DMS53 (cell line): ENCODE measurements at regions not wholly inside any gene's neighbourhood (a gene's known extent, or its start where the extent isn't known, plus 50 kb on each side); places are given as distances from the start of the nearest gene placed in this dataset.
A peak's percentile ranks its signal among the peaks of the same experiment; 100 is the strongest.
"Not testable (repeated sequence)": the region's sequence is repeated elsewhere in the genome, so short reads cannot be mapped to it uniquely, and the experiment has no call there.

Experiments used
- DNase-seq: peaks from one replicate; lab custom pipeline; 2025; lab: John Stamatoyannopoulos, UW

DNA sequence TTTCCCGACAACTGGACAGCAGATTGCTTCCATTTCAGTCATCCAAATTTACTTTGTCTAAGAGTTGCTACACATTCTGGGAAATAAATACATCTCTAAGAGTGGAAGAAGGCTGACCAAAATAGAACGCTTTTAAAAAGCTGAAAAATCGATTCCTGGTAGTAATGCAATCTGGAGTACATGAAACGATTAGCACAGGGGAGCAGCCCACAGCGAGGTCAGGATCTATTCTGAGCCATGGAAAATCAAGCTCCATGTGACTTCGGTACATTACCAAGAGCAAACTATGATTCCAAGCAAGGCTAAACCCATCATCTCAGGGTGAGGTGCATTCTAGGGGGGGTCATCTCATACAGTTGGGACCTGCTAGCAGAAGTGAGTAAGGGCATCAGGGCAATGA is 249.3 kb downstream of the BLID start:
- no peak for DNase-seq

GRCh38 chr11:121864660-121865059 is 251.4 kb downstream of the BLID start:
- DNase-seq: peak; percentile 7

- DNase-seq: no peak
Observed at GRCh38 chr11:121863126-121863525, 252.9 kb downstream of the BLID start.

DNA sequence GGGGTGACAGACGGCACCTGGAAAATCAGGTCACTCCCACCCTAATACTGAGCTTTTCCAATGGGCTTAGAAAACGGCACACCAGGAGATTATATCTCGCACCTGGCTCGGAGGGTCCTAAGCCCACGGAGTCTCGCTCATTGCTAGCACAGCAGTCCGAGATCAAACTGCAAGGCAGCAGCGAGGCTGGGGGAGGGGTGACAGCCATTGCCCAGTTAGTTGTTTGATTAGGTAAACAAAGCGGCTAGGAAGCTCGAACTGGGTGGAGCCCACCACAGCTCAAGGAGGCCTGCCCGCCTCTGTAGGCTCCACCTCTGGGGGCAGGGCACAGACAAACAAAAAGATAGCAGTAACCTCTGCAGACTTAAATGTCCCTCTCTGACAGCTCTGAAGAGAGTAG is 260.9 kb downstream of the BLID start:
- DNase-seq: not testable (repeated sequence)

- DNase-seq: peak; percentile 3
Observed at GRCh38 chr11:121844016-121844415, 272.0 kb downstream of the BLID start.

GRCh38 chr11:121842192-121842585 is 273.8 kb downstream of the BLID start:
- DNase-seq: no peak

GRCh38 chr11:121841487-121842191 is 274.4 kb downstream of the BLID start:
- no peak for DNase-seq

GRCh38 chr11:121839781-121840180 is 276.2 kb downstream of the BLID start:
- no peak for DNase-seq

GRCh38 chr11:121838571-121838970 is 277.4 kb downstream of the BLID start:
- no peak for DNase-seq

DNA sequence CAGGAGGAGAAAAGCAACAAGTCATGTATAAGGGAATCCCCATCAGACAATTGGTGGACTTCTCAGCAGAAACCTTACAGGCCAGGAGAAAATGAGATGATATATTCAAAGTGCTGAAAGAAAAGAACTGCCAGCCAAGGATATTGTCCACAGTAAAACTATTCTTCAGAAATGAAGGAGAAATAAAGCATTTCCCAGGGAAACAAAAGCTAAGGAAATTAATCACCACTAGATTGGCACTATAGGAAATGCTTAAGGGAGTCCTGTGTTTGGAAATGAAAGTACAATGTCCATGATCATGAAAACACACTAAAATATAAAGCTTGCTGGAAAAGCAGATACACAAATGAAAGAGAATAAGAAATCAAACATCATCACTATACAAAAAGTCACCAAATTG is 282.0 kb downstream of the BLID start:
- no peak for DNase-seq

DNA sequence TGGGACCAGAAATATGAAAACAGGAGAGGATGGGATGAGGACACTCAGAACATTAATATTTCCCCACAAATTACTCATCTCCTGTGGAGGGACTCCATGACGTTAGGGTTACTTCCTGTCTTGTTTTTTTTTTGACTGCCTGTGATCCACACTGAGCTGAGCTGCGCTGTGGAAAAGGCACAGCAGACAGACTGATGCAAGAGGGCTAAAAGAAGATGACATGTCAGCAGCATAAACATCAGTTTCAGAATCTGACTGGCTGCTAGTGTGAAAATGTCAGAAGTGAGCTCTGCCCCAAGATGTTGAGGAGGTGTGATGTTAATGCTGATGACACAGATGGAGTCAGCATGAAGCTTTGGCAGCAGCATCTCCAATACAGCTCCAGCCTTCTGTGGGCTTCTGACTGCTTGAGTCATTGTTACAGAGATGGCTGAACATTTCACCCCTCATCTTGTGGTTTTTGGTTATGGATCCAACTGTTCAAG is 286.8 kb downstream of the BLID start:
- DNase-seq: peak; percentile 23

GRCh38 chr11:121814962-121815361 is 301.1 kb downstream of the BLID start:
- no peak for DNase-seq

DNA sequence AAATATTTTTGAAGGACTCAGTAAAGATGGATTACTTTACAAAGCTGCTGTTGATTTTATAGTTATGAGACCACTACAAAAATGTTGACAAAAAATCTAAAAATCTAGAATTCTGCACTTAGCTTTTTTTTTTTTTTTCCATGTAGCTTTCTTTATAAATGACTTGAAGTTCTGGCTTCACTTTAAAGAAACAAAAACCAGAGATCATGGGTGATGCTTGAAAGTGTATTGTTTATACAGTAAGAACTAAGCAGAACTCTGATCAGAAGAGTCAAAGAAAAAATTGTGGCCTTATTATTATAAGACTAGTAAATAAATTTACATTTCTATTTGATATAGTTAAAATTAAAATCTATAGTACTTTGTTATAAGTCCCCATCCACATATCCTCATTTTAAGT is 301.7 kb downstream of the BLID start:
- DNase-seq: no peak

- DNase-seq: no peak
Observed at GRCh38 chr11:121810291-121810690, 305.7 kb downstream of the BLID start.

DNA sequence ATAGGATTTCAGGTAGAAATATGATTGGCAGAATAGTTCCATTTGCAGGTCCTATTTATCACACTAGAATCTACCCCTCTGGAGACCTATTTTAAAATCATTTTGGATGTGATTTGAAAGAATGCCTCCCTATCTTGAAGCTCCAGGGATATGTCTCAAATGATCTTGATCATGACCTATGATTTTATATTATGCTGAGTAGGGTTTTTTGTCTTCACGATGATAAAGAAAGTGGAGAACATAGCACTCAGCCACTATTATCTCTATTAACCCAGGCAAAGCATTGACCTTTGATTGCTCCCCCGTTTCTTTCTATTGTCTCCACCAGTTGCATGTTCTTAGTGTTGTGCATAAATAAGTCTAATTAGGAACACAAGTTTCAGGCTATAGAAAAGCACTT is 307.9 kb downstream of the BLID start:
- DNase-seq: no peak

DNA sequence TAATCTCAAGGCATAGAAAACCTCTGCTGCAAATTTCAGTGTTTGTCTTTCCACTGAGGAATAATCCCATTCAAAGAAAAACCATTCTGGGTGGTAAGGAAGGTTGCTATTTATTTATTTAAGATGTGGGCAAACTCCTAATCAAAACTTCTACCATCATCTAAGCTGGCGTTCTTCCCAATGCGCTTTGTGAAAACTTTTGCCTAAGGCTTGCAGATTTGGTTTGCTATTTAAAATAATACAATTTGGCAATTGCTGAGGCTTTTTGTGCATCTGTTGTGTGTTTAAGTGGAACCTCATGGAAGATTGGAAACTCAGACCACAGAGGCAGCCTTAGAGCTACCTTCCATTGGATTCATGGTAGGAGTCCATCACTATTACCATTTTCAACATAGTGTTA is 309.0 kb downstream of the BLID start:
- no peak for DNase-seq

GRCh38 chr11:121802542-121802941 is 313.5 kb downstream of the BLID start:
- no peak for DNase-seq

GRCh38 chr11:121801781-121802180 is 314.2 kb downstream of the BLID start:
- DNase-seq: no peak

- DNase-seq: no peak
Observed at GRCh38 chr11:121801394-121801748, 314.6 kb downstream of the BLID start.

DNA sequence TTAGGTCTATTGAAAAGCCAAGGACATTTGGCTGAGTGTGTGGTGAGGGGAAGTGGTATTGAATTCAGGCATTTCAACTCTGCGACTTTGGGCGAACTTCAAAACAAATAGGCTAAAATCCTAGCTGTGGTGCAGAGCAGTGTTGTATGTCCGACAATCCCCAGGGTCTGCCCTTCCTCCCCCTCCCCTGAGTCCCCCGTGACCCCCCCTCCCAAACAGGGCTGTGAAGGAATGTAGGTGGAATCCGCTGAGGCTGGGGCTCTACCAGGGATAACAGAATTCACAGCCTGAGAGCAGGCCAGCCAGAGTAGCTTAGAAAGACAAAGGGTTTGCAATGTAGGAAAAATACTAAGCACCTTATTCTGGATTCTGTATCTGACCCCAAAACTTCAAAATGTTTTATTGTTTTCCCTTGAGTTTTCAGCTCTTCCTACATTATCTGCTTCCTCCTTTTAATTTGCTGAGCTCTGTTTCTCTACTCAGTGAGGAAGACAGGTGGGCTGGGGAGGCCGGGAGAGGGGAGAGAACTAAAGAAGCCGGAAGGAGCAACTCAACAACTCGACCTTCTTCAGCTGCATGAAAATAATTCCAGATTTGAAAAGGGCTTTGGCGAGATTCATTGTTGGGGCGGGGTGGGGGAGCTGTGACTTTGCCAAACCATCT is 315.2 kb downstream of the BLID start:
- no peak for DNase-seq

DNA sequence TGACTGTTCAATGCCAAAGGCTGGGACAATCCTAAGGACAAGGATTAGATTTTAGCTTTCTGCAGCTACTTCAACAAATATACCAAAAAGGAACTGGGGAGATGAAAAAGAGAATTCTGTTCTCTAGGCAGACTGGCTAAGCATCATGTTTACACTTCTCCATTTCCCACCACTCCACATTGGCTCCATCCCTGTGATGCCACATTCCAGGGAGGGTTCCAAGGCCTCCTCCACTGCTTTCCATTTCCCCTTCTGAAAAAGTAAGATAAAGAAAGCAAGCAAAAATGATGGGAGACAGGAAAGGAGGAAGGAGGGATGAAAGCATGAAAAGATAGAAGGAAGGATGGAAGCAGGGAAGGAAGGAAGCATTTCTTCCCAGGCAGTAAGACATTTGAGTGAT is 315.8 kb downstream of the BLID start:
- DNase-seq: no peak

DNA sequence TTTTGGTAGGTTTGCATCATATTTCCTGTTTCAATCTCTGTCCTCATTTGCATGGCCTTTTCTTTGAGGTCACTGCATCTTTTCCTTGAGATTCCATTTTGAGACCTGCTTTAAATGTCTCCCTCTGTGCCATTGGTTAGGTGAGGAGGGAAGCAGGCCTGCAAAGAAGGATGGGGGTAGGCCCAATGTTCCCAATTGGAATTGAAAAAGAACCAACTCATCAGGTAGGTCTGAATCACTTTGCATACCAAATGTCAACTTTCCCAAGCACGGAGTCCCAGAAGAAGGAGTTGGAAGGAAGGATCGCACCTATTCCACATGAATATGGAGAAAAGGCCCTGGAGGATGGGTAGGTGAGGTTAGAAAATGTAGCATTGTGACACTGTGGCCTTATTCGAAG is 318.5 kb downstream of the BLID start:
- DNase-seq: no peak

DNA sequence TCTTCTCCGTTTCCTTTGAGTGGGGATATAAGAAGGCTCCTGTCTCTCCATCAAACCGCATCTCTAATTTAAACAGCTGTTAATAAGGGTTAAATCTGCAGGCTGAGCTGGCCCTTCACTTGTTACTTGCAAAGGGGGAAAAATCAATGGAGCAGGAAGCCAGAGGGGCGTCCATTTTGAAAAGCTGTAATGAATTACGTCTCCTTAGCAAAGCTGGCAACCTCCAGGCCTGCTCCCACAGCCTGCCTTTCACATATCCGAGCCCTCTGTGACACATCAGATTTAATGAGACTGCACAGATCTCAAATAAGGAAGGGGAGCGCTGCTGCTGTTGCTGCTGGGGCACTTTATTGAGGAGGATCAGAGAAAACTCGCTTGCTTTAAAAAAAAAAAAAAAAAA is 320.8 kb downstream of the BLID start:
- no peak for DNase-seq

DNA sequence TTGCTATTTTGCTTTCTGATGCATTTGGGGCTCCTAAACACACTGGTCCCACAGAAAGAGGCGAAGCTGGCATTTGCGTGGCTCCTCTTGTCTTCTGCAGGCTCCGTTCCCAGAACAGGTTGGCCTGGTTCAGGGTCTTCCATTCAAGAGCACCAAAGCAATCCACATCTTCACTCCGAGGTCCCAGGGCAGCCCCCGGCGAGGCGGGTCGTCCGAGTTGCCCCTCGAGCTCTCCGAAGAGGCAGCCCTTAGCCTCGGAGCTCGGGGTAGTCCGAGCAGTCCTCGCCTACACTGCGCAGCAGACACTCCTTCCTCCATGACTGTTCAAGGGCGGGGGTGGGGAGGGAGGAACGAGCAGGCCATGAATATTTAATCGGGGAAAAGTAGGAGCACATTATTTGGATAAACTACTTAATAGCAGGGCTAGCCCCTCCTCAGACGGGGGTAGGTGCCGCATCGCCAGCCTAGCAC is 321.3 kb downstream of the BLID start:
- no peak for DNase-seq
